ENCODE measurements at regions not wholly inside any gene's neighbourhood (a gene's known extent, or its start where the extent isn't known, plus 50 kb on each side); places are given as distances from the start of the nearest gene placed in this dataset.

- Histone ChIP-seq H3K36me3 (ENCODE audit: control insufficient read depth, insufficient read depth, low read length) (no peaks in the 10 kb centered on the region), H3K27me3 (ENCODE audit: control insufficient read depth, insufficient read depth, low read length, poor library complexity, severe bottlenecking) (no peaks in the 10 kb centered on the region), H3K9me3 (ENCODE audit: control insufficient read depth, low read length) (no peaks in the 10 kb centered on the region), H3K4me3 (ENCODE audit: insufficient read depth, low read depth, low read length) (no peak overlapping the region), H3K4me1 (ENCODE audit: control insufficient read depth, insufficient read depth, low read length) (no peaks in the 10 kb centered on the region), H3K27ac (ENCODE audit: insufficient read depth, low read depth, low read length, poor library complexity, severe bottlenecking) (no peak overlapping the region)
- WGBS, 2 experiments: 76 to 78% methylated on average over 6 to 8 of the region's 8 CpGs
These were observed 175.5 kb downstream of the ADAMTS15 start for GRCh38 chr11:130623670-130624668.

DNA sequence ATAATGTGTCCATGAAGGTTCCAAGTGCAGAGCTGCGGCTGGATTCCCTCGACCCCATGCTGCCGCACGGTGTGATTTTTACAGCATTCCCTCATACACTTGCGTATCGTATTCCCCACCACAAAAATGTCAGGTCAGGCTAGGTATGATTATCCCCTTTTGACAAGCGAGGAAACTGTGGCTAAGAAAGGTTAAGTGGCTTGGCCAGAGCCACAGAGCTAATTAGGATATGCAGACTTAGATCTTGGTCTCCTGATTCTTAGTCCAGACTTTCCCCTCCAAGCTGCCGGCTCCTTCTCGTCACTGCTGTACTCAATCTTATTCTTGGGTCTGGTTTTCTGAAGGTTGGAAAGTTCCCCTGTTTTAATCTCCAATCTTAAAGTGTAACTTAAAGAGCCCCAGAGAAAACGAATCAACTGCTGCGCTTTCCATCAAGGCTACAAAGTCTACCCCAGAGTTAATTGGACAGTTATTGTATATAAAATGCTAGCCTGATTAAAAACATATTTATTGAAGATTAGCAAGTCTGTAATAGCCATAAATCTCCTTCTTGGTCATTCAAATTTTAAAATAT, 176.6 kb downstream of the ADAMTS15 start:
- no peaks in the 10 kb centered on the region for H3K27me3 ChIP-seq (ENCODE audit: control insufficient read depth, insufficient read depth, low read length, poor library complexity, severe bottlenecking)
- WGBS, 2 experiments: 96% methylated on average over 9 to 11 of the region's 11 CpGs
- no peak overlapping the region for H3K4me3 ChIP-seq (ENCODE audit: insufficient read depth, low read depth, low read length)
- H3K4me1 ChIP-seq (ENCODE audit: control insufficient read depth, insufficient read depth, low read length): no peaks in the 10 kb centered on the region
- H3K36me3 ChIP-seq (ENCODE audit: control insufficient read depth, insufficient read depth, low read length): no peaks in the 10 kb centered on the region
- H3K9me3 ChIP-seq (ENCODE audit: control insufficient read depth, low read length): no peaks in the 10 kb centered on the region
- no peak overlapping the region for H3K27ac ChIP-seq (ENCODE audit: insufficient read depth, low read depth, low read length, poor library complexity, severe bottlenecking)

- Histone ChIP-seq H3K27me3 (ENCODE audit: control insufficient read depth, insufficient read depth, low read length, poor library complexity, severe bottlenecking) (no peaks in the 10 kb centered on the region), H3K4me3 (ENCODE audit: insufficient read depth, low read depth, low read length) (no peak overlapping the region), H3K9me3 (ENCODE audit: control insufficient read depth, low read length) (no peaks in the 10 kb centered on the region), H3K4me1 (ENCODE audit: control insufficient read depth, insufficient read depth, low read length) (no peaks in the 10 kb centered on the region), H3K36me3 (ENCODE audit: control insufficient read depth, insufficient read depth, low read length) (no peaks in the 10 kb centered on the region), H3K27ac (ENCODE audit: insufficient read depth, low read depth, low read length, poor library complexity, severe bottlenecking) (no peak overlapping the region)
- 88% methylated on average over 15 of the region's 15 CpGs for WGBS, 2 experiments
These were observed 177.3 kb downstream of the ADAMTS15 start for GRCh38 chr11:130625578-130626306.

- no peaks in the 10 kb centered on the region for H3K27me3 ChIP-seq (ENCODE audit: control insufficient read depth, insufficient read depth, low read length, poor library complexity, severe bottlenecking)
- H3K36me3 ChIP-seq (ENCODE audit: control insufficient read depth, insufficient read depth, low read length): no peaks in the 10 kb centered on the region
- no peak overlapping the region for H3K4me3 ChIP-seq (ENCODE audit: insufficient read depth, low read depth, low read length)
- no peaks in the 10 kb centered on the region for H3K4me1 ChIP-seq (ENCODE audit: control insufficient read depth, insufficient read depth, low read length)
- no peaks in the 10 kb centered on the region for H3K9me3 ChIP-seq (ENCODE audit: control insufficient read depth, low read length)
- no peak overlapping the region for H3K27ac ChIP-seq (ENCODE audit: insufficient read depth, low read depth, low read length, poor library complexity, severe bottlenecking)
- 94 to 95% methylated on average over 8 to 9 of the region's 9 CpGs for WGBS, 2 experiments
These were observed 180.6 kb downstream of the ADAMTS15 start for GRCh38 chr11:130629039-130629438.

GRCh38 chr11:130631119-130631518, 182.7 kb downstream of the ADAMTS15 start:
- 96% methylated on average over 3 of the region's 3 CpGs for WGBS, 2 experiments
- no peaks in the 10 kb centered on the region for H3K9me3 ChIP-seq (ENCODE audit: control insufficient read depth, low read length)
- no peaks in the 10 kb centered on the region for H3K36me3 ChIP-seq (ENCODE audit: control insufficient read depth, insufficient read depth, low read length)
- no peaks in the 10 kb centered on the region for H3K27me3 ChIP-seq (ENCODE audit: control insufficient read depth, insufficient read depth, low read length, poor library complexity, severe bottlenecking)
- H3K4me3 ChIP-seq (ENCODE audit: insufficient read depth, low read depth, low read length): no peak overlapping the region
- H3K4me1 ChIP-seq (ENCODE audit: control insufficient read depth, insufficient read depth, low read length): no peaks in the 10 kb centered on the region
- no peak overlapping the region for H3K27ac ChIP-seq (ENCODE audit: insufficient read depth, low read depth, low read length, poor library complexity, severe bottlenecking)

- no peak overlapping the region for H3K4me3 ChIP-seq (ENCODE audit: insufficient read depth, low read depth, low read length)
- H3K27ac ChIP-seq (ENCODE audit: insufficient read depth, low read depth, low read length, poor library complexity, severe bottlenecking): no peak overlapping the region
- no peaks in the 10 kb centered on the region for H3K27me3 ChIP-seq (ENCODE audit: control insufficient read depth, insufficient read depth, low read length, poor library complexity, severe bottlenecking)
- H3K9me3 ChIP-seq (ENCODE audit: control insufficient read depth, low read length): no peaks in the 10 kb centered on the region
- H3K4me1 ChIP-seq (ENCODE audit: control insufficient read depth, insufficient read depth, low read length): no peaks in the 10 kb centered on the region
- H3K36me3 ChIP-seq (ENCODE audit: control insufficient read depth, insufficient read depth, low read length): no peaks in the 10 kb centered on the region
- WGBS, 2 experiments: 95 to 97% methylated on average over 2 of the region's 2 CpGs
These were observed 185.0 kb downstream of the ADAMTS15 start for GRCh38 chr11:130633466-130633865.

DNA sequence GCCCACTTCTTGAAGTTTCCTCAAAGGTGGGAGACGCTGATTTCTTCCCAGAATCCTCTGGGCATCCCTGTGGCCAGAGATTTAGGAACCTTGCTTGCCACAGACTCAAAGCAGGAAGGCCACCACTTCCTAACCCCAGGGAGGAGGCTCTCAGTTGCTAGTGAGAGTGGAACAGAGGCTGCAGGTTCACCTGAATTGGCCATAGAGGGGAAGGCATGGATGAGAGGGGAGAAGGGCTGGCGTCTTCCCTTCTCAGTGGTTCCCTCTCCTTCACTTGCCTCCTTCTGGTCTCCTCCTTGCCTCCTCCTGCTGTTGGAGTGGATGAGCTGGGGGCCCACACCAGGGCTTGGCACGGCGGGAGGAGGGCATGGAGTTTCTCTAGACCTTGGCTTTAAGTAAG, 185.7 kb downstream of the ADAMTS15 start:
- Histone ChIP-seq H3K36me3 (ENCODE audit: control insufficient read depth, insufficient read depth, low read length) (no peaks in the 10 kb centered on the region), H3K4me3 (ENCODE audit: insufficient read depth, low read depth, low read length) (no peak overlapping the region), H3K27ac (ENCODE audit: insufficient read depth, low read depth, low read length, poor library complexity, severe bottlenecking) (no peak overlapping the region), H3K9me3 (ENCODE audit: control insufficient read depth, low read length) (no peaks in the 10 kb centered on the region), H3K27me3 (ENCODE audit: control insufficient read depth, insufficient read depth, low read length, poor library complexity, severe bottlenecking) (no peaks in the 10 kb centered on the region), H3K4me1 (ENCODE audit: control insufficient read depth, insufficient read depth, low read length) (no peaks in the 10 kb centered on the region)
- WGBS, 2 experiments: 91 to 98% methylated on average over 4 of the region's 4 CpGs

- Histone ChIP-seq H3K27me3 (ENCODE audit: control insufficient read depth, insufficient read depth, low read length, poor library complexity, severe bottlenecking) (no peaks in the 10 kb centered on the region), H3K27ac (ENCODE audit: insufficient read depth, low read depth, low read length, poor library complexity, severe bottlenecking) (no peak overlapping the region), H3K9me3 (ENCODE audit: control insufficient read depth, low read length) (no peaks in the 10 kb centered on the region), H3K4me1 (ENCODE audit: control insufficient read depth, insufficient read depth, low read length) (no peaks in the 10 kb centered on the region), H3K36me3 (ENCODE audit: control insufficient read depth, insufficient read depth, low read length) (no peaks in the 10 kb centered on the region), H3K4me3 (ENCODE audit: insufficient read depth, low read depth, low read length) (no peak overlapping the region)
- 69 to 72% methylated on average over 11 of the region's 11 CpGs for WGBS, 2 experiments
These were observed 186.6 kb downstream of the ADAMTS15 start for GRCh38 chr11:130634961-130635473.

DNA sequence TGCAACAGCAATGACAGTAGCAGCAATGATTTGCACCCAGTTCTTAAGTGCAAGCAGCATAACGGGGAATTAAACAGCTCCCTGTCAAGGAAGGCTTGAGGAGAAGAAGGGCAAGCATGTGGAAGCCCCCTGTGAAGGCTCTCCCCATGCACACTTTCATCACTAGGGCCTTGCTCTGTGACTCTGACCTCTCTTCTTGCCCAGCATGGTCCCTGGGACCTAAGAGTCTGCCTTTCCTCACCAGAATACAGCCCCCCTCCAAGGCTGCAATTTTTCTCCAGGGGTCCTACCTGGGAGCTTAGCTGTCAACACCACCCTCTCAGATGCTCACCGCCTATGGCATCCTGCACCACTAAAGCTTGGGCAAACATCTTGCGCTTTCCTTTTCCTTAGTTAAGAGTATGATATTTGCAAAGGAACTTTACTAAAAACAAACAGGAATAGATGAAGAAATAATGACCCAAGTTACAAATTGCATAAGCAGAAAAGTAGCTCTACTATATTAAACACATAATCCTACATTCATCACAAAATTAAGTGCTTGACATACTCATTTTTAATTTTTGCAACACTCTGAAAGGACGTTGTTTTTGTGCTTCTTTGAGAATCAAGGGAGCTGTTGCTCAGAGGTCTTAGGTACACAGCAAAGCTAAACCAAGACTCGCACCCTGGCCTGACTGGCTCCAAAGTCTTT, 187.6 kb downstream of the ADAMTS15 start:
- Histone ChIP-seq H3K27me3 (ENCODE audit: control insufficient read depth, insufficient read depth, low read length, poor library complexity, severe bottlenecking) (no peaks in the 10 kb centered on the region), H3K9me3 (ENCODE audit: control insufficient read depth, low read length) (no peaks in the 10 kb centered on the region), H3K4me1 (ENCODE audit: control insufficient read depth, insufficient read depth, low read length) (no peaks in the 10 kb centered on the region), H3K36me3 (ENCODE audit: control insufficient read depth, insufficient read depth, low read length) (no peaks in the 10 kb centered on the region), H3K4me3 (ENCODE audit: insufficient read depth, low read depth, low read length) (no peak overlapping the region), H3K27ac (ENCODE audit: insufficient read depth, low read depth, low read length, poor library complexity, severe bottlenecking) (no peak overlapping the region)
- 90 to 98% methylated on average over 5 of the region's 5 CpGs for WGBS, 2 experiments

All from ectodermal cell (in vitro differentiated cells).